ENCODE measurements at regions not wholly inside any gene's neighbourhood (a gene's known extent, or its start where the extent isn't known, plus 50 kb on each side); places are given as distances from the start of the nearest gene placed in this dataset.

- Histone ChIP-seq H2BK20ac (ENCODE audit: low read depth, low read length) (no peak overlapping the region), H3K9me1 (ENCODE audit: insufficient read depth, low read length) (no peaks in the 10 kb centered on the region), H4K20me1 (ENCODE audit: insufficient read depth, low read length) (no peaks in the 10 kb centered on the region), H3K18ac (ENCODE audit: low read depth, low read length) (no peak overlapping the region), H2BK120ac (ENCODE audit: low read depth, low read length) (no peak overlapping the region), H3K23ac (ENCODE audit: low read depth, low read length) (no peak overlapping the region), H3K4me3 (ENCODE audit: insufficient read depth, low read depth, low read length) (no peak overlapping the region), H2BK15ac (ENCODE audit: low read depth, low read length) (no peak overlapping the region), H3K9ac (ENCODE audit: low read depth, low read length) (no peak overlapping the region), H2AFZ (replicated peaks; ENCODE audit: low read length, poor library complexity) (no peak overlapping the region), H3K9me3 (ENCODE audit: control insufficient read depth, insufficient read depth, low read length) (no peaks in the 10 kb centered on the region), H4K5ac (ENCODE audit: low read depth, low read length) (no peak overlapping the region), H2AK9ac (replicated peaks; ENCODE audit: low read depth, low read length, poor library complexity) (no peak overlapping the region), H3K56ac (ENCODE audit: extremely low read depth, insufficient read depth, low read length) (no peak overlapping the region), H3K4me1 (ENCODE audit: control insufficient read depth, insufficient read depth, low read length) (no peaks in the 10 kb centered on the region), H3K14ac (replicated peaks; ENCODE audit: low read depth, low read length) (no peak overlapping the region), H3K27ac (ENCODE audit: insufficient read depth, low read length) (no peak overlapping the region), H2AK5ac (ENCODE audit: low read depth, low read length) (no peak overlapping the region), H3K79me1 (ENCODE audit: low read depth in 1 of 2, low read length in 2 of 2) (no peaks in the 10 kb centered on the region), H2BK5ac (ENCODE audit: low read depth, low read length, poor library complexity, severe bottlenecking) (no peak overlapping the region), H3K4ac (ENCODE audit: low read depth, low read length) (no peak overlapping the region), H3K27me3 (ENCODE audit: control insufficient read depth, insufficient read depth, low read length) (no peaks in the 10 kb centered on the region), H3K4me2 (ENCODE audit: low read depth, low read length) (no peak overlapping the region), H4K8ac (ENCODE audit: low read depth in 2 of 2, low read length in 2 of 2) (no peak overlapping the region), H3K36me3 (ENCODE audit: control insufficient read depth, insufficient read depth, low read length) (no peaks in the 10 kb centered on the region), H4K91ac (ENCODE audit: insufficient read depth, low read depth, low read length) (no peak overlapping the region)
- ATAC-seq (ENCODE audit: low read depth) (no peak), DNase-seq (no peak)
- intact Hi-C loops (cut with micrococcal nuclease) = no loop called here
- dilution Hi-C loops (cut with HindIII; ENCODE audit: low sequenced_read_pairs, unreplicated experiment) = no loop called here
- no peak for TF ChIP-seq CHD1 (IDR thresholded peaks at IDR 0.05; ENCODE audit: low read depth, low read length)
- TF ChIP-seq ELK1 (IDR thresholded peaks at IDR 0.05; ENCODE audit: borderline replicate concordance, low read depth, low read length) = no peak
- no peak for TF ChIP-seq CEBPB (IDR thresholded peaks at IDR 0.05; ENCODE audit: low read depth, low read length)
- TF ChIP-seq RAD21 (IDR thresholded peaks at IDR 0.05; ENCODE audit: low read length) = no peak
- no peak for TF ChIP-seq FOS (IDR thresholded peaks at IDR 0.05; ENCODE audit: low read depth, low read length)
- TF ChIP-seq MAZ (IDR thresholded peaks at IDR 0.05; ENCODE audit: borderline replicate concordance, low read depth, low read length) = no peak
- TF ChIP-seq RFX5 (IDR thresholded peaks at IDR 0.05; ENCODE audit: low read depth, low read length) = no peak
- TF ChIP-seq USF2 (IDR thresholded peaks at IDR 0.05; ENCODE audit: low read depth, low read length) = no peak
- TF ChIP-seq POLR2A (IDR thresholded peaks at IDR 0.05; ENCODE audit: low read depth, low read length) = no peak
- TF ChIP-seq CTCF (conservative IDR thresholded peaks at IDR 0.05; ENCODE audit: low read depth, low read length) = no peak
- no peak for TF ChIP-seq MXI1 (IDR thresholded peaks at IDR 0.05; ENCODE audit: borderline replicate concordance, low read depth, low read length)
- no peak for TF ChIP-seq SMC3 (IDR thresholded peaks at IDR 0.05; ENCODE audit: low read depth, low read length)
- no peak for TF ChIP-seq BHLHE40 (IDR thresholded peaks at IDR 0.05; ENCODE audit: low read depth, low read length)
- TF ChIP-seq MAFK (IDR thresholded peaks at IDR 0.05; ENCODE audit: low read depth, low read length) = no peak
- TF ChIP-seq RCOR1 (IDR thresholded peaks at IDR 0.05; ENCODE audit: insufficient replicate concordance, low read length) = no peak
- TF ChIP-seq NFE2L2 (IDR thresholded peaks at IDR 0.05; ENCODE audit: low read depth, low read length) = no peak
- ChIA-PET CTCF (no interaction called here), POLR2A (ENCODE audit: unreplicated experiment) (no interaction called here)
- in situ Hi-C loops (cut with MboI; ENCODE audit: low sequenced_read_pairs) = no loop called here
- no TSS peak for BruUV-seq (replicated peaks)
These were observed 58.2 kb upstream of the TP63 start for GRCh38 chr3:189573004-189573403.
